ENCODE measurements at regions not wholly inside any gene's neighbourhood (a gene's known extent, or its start where the extent isn't known, plus 50 kb on each side); places are given as distances from the start of the nearest gene placed in this dataset.

GRCh38 chr1:53384796-53385195 is 56.9 kb upstream of the LRP8 start:
- no peaks in the 10 kb centered on the region for H3K27me3 ChIP-seq (ENCODE audit: low read length)
- no peaks in the 10 kb centered on the region for H3K9me2 ChIP-seq (replicated peaks; ENCODE audit: insufficient read depth, low read length)
- H3K79me2 ChIP-seq (ENCODE audit: insufficient read depth, low read length), result no peaks in the 10 kb centered on the region
- no peak overlapping the region for H2AFZ ChIP-seq (ENCODE audit: low read depth, low read length, severe bottlenecking)
- H3K9me3 ChIP-seq (ENCODE audit: insufficient read depth, low read length), result no peaks in the 10 kb centered on the region
- H3K36me3 ChIP-seq (ENCODE audit: low read length), result no peaks in the 10 kb centered on the region
- H3K4me2 ChIP-seq (ENCODE audit: low read depth, low read length, poor library complexity, severe bottlenecking), result no peak overlapping the region
- TF ChIP-seq EZH2phosphoT487 (conservative IDR thresholded peaks at IDR 0.05; ENCODE audit: low read length), result no peak
- no peak for TF ChIP-seq CTCF (IDR thresholded peaks at IDR 0.05; ENCODE audit: insufficient read depth, low read length, poor library complexity, severe bottlenecking)
- no peak overlapping the region for H3K4me3 ChIP-seq (ENCODE audit: insufficient read depth, low read length, poor library complexity, severe bottlenecking)
- H3K9ac ChIP-seq (ENCODE audit: low read length), result no peak overlapping the region
- H3K27ac ChIP-seq (ENCODE audit: low read depth, low read length), result no peak overlapping the region
- H3F3A ChIP-seq (ENCODE audit: insufficient read depth), result no peaks in the 10 kb centered on the region
- no peaks in the 10 kb centered on the region for H4K20me1 ChIP-seq (ENCODE audit: low read depth, low read length)

- H2AFZ ChIP-seq (ENCODE audit: low read depth, low read length, severe bottlenecking), result no peak overlapping the region
- H3F3A ChIP-seq (ENCODE audit: insufficient read depth), result no peaks in the 10 kb centered on the region
- H3K4me3 ChIP-seq (ENCODE audit: insufficient read depth, low read length, poor library complexity, severe bottlenecking), result no peak overlapping the region
- no peaks in the 10 kb centered on the region for H3K36me3 ChIP-seq (ENCODE audit: low read length)
- H3K27me3 ChIP-seq (ENCODE audit: low read length), result no peaks in the 10 kb centered on the region
- TF ChIP-seq EZH2phosphoT487 (conservative IDR thresholded peaks at IDR 0.05; ENCODE audit: low read length) (no peak), CTCF (IDR thresholded peaks at IDR 0.05; ENCODE audit: insufficient read depth, low read length, poor library complexity, severe bottlenecking) (no peak)
- no peak overlapping the region for H3K9ac ChIP-seq (ENCODE audit: low read length)
- H3K27ac ChIP-seq (ENCODE audit: low read depth, low read length), result no peak overlapping the region
- H3K9me2 ChIP-seq (replicated peaks; ENCODE audit: insufficient read depth, low read length), result no peaks in the 10 kb centered on the region
- H4K20me1 ChIP-seq (ENCODE audit: low read depth, low read length), result no peaks in the 10 kb centered on the region
- H3K4me2 ChIP-seq (ENCODE audit: low read depth, low read length, poor library complexity, severe bottlenecking), result no peak overlapping the region
- no peaks in the 10 kb centered on the region for H3K79me2 ChIP-seq (ENCODE audit: insufficient read depth, low read length)
- no peaks in the 10 kb centered on the region for H3K9me3 ChIP-seq (ENCODE audit: insufficient read depth, low read length)
Observed at GRCh38 chr1:53385276-53386225, 57.7 kb upstream of the LRP8 start.

- Histone ChIP-seq H3K27me3 (ENCODE audit: low read length) (no peaks in the 10 kb centered on the region), H3K9me2 (replicated peaks; ENCODE audit: insufficient read depth, low read length) (no peaks in the 10 kb centered on the region), H3K4me2 (ENCODE audit: low read depth, low read length, poor library complexity, severe bottlenecking) (no peak overlapping the region), H3K79me2 (ENCODE audit: insufficient read depth, low read length) (no peaks in the 10 kb centered on the region), H2AFZ (ENCODE audit: low read depth, low read length, severe bottlenecking) (no peak overlapping the region), H3K9ac (ENCODE audit: low read length) (no peak overlapping the region), H3F3A (ENCODE audit: insufficient read depth) (no peaks in the 10 kb centered on the region), H3K27ac (ENCODE audit: low read depth, low read length) (no peak overlapping the region), H3K9me3 (ENCODE audit: insufficient read depth, low read length) (no peaks in the 10 kb centered on the region), H3K4me3 (ENCODE audit: insufficient read depth, low read length, poor library complexity, severe bottlenecking) (no peak overlapping the region), H4K20me1 (ENCODE audit: low read depth, low read length) (no peaks in the 10 kb centered on the region), H3K36me3 (ENCODE audit: low read length) (no peaks in the 10 kb centered on the region)
- TF ChIP-seq EZH2phosphoT487 (conservative IDR thresholded peaks at IDR 0.05; ENCODE audit: low read length), result no peak
Observed at GRCh38 chr1:53388963-53389362, 61.1 kb upstream of the LRP8 start.

- Histone ChIP-seq H3F3A (ENCODE audit: insufficient read depth) (no peaks in the 10 kb centered on the region), H3K9me2 (replicated peaks; ENCODE audit: insufficient read depth, low read length) (no peaks in the 10 kb centered on the region), H3K4me2 (ENCODE audit: low read depth, low read length, poor library complexity, severe bottlenecking) (no peak overlapping the region), H3K9ac (ENCODE audit: low read length) (no peak overlapping the region), H3K27me3 (ENCODE audit: low read length) (no peaks in the 10 kb centered on the region), H2AFZ (ENCODE audit: low read depth, low read length, severe bottlenecking) (no peak overlapping the region), H3K36me3 (ENCODE audit: low read length) (no peaks in the 10 kb centered on the region), H4K20me1 (ENCODE audit: low read depth, low read length) (no peaks in the 10 kb centered on the region), H3K27ac (ENCODE audit: low read depth, low read length) (no peak overlapping the region), H3K4me3 (ENCODE audit: insufficient read depth, low read length, poor library complexity, severe bottlenecking) (no peak overlapping the region), H3K9me3 (ENCODE audit: insufficient read depth, low read length) (no peaks in the 10 kb centered on the region), H3K79me2 (ENCODE audit: insufficient read depth, low read length) (no peaks in the 10 kb centered on the region)
- TF ChIP-seq CTCF (IDR thresholded peaks at IDR 0.05; ENCODE audit: insufficient read depth, low read length, poor library complexity, severe bottlenecking), result no peak
- no peak for TF ChIP-seq EZH2phosphoT487 (conservative IDR thresholded peaks at IDR 0.05; ENCODE audit: low read length)
Observed at GRCh38 chr1:53390261-53390660, 62.4 kb upstream of the LRP8 start.
